ENCODE measurements at regions not wholly inside any gene's neighbourhood (a gene's known extent, or its start where the extent isn't known, plus 50 kb on each side); places are given as distances from the start of the nearest gene placed in this dataset.

DNA sequence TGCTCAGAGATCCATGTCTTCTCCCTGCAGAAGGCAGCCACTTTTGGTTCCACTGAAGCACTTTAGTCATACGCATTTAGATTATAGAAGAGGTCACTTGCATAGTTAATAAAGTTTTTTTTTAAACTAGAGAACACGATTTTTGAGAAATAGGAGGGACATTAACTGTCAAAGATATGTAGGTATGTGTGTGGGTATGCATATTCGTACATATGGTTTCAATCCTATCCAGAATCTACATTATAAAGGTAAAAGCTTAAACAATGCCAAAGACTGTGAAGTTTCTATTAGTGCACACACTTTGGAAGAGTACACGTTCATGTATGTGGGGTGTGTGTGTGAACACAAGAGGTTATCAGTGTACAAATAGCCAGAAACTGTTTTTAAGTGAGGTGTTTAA lies 103.2 kb downstream of the BTBD3 start:
- DNase-seq (ENCODE audit: low read depth in 4 of 4, low spot score in 3 of 4): no peak

DNA sequence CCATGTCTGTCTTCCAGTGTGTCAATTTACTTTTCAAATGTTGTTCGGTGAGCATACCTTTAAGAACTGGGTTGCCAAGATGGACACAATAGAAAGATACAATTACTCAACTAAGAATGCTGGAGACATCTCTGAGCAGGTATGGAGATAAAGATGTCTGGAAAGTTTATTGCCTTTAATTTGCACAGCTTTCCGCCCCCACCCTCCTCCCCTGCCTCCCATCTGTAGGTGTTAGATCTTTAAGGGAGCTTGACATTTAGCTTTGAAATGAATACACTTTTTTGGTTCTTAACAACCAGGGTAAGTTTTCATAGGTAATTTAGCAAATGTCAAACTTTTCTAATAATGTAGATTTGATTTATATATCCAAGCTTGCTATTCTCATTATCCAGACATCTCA lies 104.4 kb downstream of the BTBD3 start:
- DNase-seq (ENCODE audit: low read depth in 4 of 4, low spot score in 3 of 4): no peak

GRCh38 chr20:12023194-12023795 lies 105.6 kb downstream of the BTBD3 start:
- DNase-seq (ENCODE audit: low read depth in 4 of 4, low spot score in 3 of 4): no peak

DNA sequence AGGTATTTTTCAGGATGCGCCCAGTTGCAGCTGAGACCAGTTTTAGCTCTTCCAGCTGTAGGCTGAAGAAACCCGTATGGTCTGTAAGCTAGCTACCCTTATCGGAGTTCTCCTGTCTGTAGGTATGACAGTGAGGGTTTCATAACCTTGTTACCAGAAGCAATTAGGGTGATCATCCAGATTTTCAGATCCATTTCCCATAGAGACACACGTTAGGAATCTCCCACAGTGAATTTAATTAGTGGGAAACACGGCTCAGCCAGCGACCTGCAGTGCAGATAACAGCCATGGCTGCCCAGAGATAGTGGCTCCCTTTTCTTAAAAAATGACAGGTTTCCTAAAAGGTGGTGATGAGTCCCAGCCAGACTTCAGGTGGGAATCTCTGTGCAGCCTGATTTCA lies 111.1 kb downstream of the BTBD3 start:
- no peak for DNase-seq (ENCODE audit: low read depth in 4 of 4, low spot score in 3 of 4)

DNA sequence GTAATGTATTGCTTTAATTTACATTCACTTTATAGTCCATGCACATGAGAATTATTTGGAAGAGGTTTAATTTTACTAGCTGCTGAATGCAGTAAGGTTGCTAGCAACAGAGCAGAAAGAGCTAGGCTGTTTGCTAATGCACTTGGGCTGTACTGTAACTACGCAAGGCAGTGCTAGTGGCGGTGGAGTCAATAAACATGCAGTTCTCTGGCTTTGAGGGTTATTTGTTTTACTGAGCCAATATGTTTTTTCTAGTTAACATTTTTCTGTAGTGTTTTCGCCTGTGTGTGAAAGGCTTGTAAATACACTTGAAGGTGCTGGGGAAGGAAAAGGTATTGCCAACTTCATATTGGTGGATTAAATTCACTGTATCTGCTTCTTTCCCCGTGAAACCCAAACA lies 112.8 kb downstream of the BTBD3 start:
- no peak for DNase-seq (ENCODE audit: low read depth in 4 of 4, low spot score in 3 of 4)

GRCh38 chr20:12036142-12036541 lies 118.4 kb downstream of the BTBD3 start:
- no peak for DNase-seq (ENCODE audit: low read depth in 4 of 4, low spot score in 3 of 4)

DNA sequence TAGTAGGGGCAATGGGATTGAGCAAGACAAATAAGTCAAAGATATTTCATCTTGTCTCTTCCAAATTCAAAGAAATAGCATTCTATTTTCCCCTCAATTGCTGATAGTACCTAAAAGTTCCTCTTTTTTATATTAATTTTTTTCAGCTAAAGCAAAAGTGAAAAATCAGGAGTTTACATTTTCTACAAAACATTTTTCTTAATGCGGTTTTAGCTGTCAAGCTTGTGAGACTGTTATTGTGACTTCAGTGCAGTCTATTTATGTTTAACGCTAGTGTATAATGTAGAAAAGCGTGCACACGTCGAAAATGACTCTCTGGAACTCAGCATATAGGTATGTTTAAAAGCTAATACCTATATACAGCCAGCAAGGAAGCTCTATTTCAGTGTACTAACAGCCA lies 119.8 kb downstream of the BTBD3 start:
- no peak for DNase-seq (ENCODE audit: low read depth in 4 of 4, low spot score in 3 of 4)

- no peak for DNase-seq (ENCODE audit: low read depth in 4 of 4, low spot score in 3 of 4)
Observed at GRCh38 chr20:12040261-12040660, 122.6 kb downstream of the BTBD3 start.

DNA sequence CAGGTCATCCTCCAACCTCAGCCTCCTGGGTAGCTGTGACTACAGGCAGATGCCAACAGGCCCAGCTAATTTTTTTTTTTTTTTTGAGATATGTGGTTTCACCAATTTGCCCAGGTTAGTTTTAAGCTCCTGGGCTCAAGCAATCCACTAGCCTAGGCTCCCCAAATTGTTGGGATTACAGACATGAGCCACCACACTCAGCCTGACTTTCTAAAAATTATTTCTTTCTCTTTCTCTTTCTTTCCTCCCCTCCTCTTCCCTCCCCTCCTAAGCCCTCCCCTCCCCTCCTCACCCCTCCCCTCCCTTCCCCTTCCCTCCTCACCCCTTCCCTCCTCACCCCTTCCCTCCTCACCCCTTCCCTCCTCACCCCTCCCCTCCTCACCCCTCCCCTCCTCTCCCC lies 127.3 kb downstream of the BTBD3 start:
- DNase-seq (ENCODE audit: low read depth in 4 of 4, low spot score in 3 of 4): no peak

DNA sequence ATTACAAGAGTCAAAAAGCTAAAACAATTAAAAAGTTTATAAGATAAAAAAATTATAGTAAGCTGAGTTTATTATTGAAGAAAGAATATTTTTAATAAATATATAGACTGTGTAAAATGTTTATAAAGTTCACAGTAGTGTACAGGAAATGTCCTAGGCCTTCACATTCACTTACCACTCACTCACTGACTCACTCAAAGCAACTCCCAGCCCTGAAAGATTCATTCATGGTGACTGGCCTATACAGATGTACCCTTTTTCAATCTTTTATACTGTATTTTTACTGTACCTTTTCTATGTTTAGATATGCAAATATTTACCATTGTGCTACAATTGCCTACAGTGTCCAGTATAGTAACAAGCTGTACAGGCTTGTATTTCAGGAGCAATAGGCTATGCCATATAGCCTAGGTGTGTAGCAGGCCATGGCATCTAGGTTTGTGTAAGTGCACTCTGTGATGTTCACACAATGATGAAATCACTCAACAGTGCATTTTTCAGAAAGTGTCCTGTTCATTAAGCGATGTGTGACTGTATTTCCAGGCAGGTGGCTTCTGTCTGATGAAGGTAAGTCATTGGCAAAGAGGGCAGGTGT lies 130.2 kb downstream of the BTBD3 start:
- DNase-seq (ENCODE audit: low read depth in 4 of 4, low spot score in 3 of 4): no peak

DNA sequence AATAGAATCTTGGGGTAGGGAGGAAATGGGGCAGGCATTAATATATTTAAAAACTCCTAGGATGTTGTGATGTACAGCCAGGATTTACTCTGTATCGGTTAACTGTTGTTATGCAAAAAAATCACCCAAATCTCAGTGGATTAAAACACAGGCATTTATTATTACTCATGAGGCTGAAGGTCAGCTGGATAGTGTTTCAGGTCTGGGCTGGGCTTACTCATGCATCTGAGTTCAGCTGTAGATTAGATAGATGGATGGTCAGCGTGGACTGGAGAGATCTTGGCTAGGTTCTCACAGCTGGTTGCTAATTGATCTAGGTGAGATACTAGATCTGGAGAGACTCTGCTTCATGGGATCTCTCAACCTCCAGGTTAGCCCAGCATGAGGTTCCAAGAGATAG lies 131.4 kb downstream of the BTBD3 start:
- no peak for DNase-seq (ENCODE audit: low read depth in 4 of 4, low spot score in 3 of 4)

DNA sequence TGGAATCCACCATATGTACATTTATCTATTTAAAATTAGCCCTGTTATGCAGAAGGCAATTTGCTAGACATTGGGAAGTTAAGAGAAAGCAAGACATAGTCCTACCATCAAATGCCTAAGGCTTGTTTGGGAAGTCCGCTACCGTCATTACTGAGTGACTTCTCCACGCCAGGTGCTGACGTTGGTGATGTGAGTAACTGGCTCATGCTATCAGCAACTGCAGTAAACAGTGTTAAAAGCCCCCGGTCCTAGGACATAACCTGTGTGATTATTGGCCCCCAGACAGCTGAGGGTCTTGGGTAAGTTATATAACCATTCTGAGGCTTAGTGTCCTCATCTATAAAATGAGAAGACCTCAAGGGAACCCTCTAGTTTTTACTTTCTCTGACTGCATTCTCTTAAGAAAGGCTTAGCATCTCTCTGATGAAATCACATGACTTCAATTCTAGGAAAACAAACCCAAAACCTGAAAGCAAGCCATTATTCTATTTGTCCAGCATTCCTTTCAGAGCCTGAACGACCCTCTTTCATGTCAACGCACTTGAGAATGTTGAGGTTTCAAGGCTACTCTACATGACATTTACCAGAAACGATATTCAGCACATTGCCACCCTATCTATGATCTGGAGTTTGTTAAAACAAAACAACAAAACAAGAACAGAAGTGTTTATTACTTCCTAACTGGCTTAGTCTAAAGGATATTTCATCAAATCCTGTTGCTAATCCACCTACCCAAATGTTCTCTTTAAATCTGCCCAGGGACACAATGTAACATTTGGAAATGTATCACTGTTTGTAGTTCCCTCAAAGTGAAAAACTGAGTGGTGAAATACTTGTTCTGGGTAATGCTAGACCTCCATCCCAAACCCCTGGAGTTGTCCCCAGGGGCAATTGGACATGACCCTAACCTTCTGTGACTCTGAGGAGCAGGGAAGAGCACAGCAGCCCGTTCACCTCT lies 133.8 kb downstream of the BTBD3 start:
- DNase-seq (ENCODE audit: low read depth in 4 of 4, low spot score in 3 of 4): no peak

- no peak for DNase-seq (ENCODE audit: low read depth in 4 of 4, low spot score in 3 of 4)
Observed at GRCh38 chr20:12053353-12053752, 135.7 kb downstream of the BTBD3 start.

GRCh38 chr20:12054556-12054955 lies 136.9 kb downstream of the BTBD3 start:
- no peak for DNase-seq (ENCODE audit: low read depth in 4 of 4, low spot score in 3 of 4)

DNA sequence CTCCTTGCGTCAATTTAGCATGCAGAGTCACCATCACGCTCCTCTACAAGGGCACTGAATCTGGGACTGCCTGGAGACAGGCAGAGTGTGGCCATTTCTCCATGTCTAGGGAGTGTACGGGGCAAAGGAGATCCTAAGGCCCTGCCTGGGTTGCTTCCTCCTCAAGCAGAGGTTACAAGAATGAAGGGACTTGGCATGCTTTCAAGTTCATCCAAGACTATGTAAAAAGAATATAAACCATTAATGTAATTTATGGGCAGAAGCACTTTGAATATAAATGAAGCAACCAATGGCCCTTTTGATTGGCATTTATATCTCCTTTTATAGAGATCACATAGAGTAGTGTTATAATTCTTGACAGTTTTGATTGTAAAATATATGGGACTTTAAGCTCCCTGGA lies 137.5 kb downstream of the BTBD3 start:
- DNase-seq (ENCODE audit: low read depth in 4 of 4, low spot score in 3 of 4): peak in 2 of 4 donors; percentile 15 to 27

- DNase-seq (ENCODE audit: low read depth in 4 of 4, low spot score in 3 of 4): no peak
Observed at GRCh38 chr20:12056839-12057238, 139.1 kb downstream of the BTBD3 start.

DNA sequence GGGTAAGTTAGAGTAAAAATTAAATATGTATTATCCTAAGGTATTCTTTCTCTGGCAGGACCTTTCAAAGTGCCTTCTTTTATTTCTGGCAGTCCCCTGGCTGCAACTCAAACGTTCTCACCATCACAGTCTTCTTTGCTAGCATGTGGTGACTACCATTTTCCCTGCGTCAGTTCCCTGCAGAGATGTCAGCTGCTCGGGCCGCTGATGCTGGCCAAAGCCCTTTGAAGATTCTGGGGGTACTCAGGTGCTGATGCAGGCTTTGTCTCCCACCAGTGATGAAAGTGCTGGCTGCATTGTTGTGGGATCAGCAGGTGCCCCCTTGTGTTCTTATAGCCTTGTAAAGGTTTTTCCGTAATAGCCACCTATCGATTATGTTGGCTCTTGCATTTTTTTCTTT lies 140.1 kb downstream of the BTBD3 start:
- DNase-seq (ENCODE audit: low read depth in 4 of 4, low spot score in 3 of 4): no peak

DNA sequence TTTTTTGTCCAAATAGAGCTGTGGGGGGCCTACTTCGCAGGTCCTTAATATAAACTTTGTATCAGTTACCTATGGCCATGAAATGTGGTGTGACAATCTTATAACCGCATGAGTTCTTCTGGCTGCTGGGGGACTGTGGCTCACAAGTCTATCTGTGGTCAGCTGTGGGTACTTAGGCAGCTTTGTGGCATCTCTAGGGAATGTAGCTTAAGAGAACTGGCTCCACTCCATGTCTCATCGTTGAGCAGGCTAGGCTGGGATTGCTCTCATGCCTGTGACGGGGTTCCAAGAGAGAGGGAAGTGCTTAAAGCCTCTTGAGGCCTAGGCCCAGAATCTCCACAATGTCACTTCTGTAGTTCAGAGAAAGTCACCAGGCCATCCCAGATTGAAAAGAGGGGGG lies 140.5 kb downstream of the BTBD3 start:
- no peak for DNase-seq (ENCODE audit: low read depth in 4 of 4, low spot score in 3 of 4)

GRCh38 chr20:12061466-12061865 lies 143.8 kb downstream of the BTBD3 start:
- DNase-seq (ENCODE audit: low read depth in 4 of 4, low spot score in 3 of 4): no peak

DNA sequence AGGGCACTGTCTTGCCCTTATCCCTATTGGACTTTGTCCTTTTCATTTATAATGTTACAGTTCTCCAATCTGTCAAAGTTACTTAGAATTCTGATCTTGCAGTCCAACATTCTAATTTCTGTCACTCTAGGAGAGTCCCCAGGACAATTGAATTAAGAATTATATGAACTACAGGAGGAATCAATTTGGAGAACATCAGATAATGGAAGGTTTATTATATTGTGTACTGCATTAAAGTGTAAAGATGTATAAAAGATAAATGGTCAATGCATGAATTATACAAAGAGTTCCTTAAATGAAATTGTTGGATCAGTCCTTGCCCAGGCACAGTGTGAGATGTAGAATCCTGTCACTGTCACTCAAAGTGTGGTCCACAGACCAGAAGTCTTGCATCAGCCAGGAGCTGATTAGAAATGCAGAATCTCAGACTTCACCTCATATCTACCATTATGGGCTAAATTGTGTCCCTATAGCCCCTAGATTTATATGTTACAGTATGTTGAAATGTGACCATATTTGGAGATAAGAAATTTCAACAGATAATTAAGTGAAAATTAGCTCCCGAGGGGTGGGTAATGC lies 145.5 kb downstream of the BTBD3 start:
- no peak for DNase-seq (ENCODE audit: low read depth in 4 of 4, low spot score in 3 of 4)

GRCh38 chr20:12064540-12064939 lies 146.8 kb downstream of the BTBD3 start:
- DNase-seq (ENCODE audit: low read depth in 4 of 4, low spot score in 3 of 4): no peak
